Keratinocyte (primary cell): ENCODE measurements at regions not wholly inside any gene's neighbourhood (a gene's known extent, or its start where the extent isn't known, plus 50 kb on each side); places are given as distances from the start of the nearest gene placed in this dataset.

ENCODE experiments used
- DNase-seq: peaks from one replicate; pipeline ENCODE4 v3.0.0-alpha.2; 2011; ENCODE audit warnings: low read depth, missing footprints, low spot score
- FAIRE-seq: peaks from 2 replicates; lab custom pipeline; 2011; peaks lifted over from hg19 to GRCh38; lab: Jason Lieb, UNC
- H2AFZ ChIP-seq: 2 replicates; pipeline ENCODE4 v1.6.0; 2012; ENCODE audit warnings: low read length, control low read depth, inconsistent platforms; ENCODE audit not compliant: control insufficient read depth
- H3K27ac ChIP-seq: 2 replicates; pipeline ENCODE4 v1.5.1; 2011; ENCODE audit warnings: low read length; ENCODE audit not compliant: control insufficient read depth, insufficient read depth
- H3K27me3 ChIP-seq: 3 replicates; pipeline ENCODE4 v1.6.0; 2011; ENCODE audit warnings: low read length; ENCODE audit not compliant: control insufficient read depth, insufficient read depth; ENCODE audit errors: extremely low read depth
- H3K36me3 ChIP-seq, 2 experiments: 2 replicates in 1 of 2; 3 replicates in 1 of 2; pipeline ENCODE4 v1.5.1; 2011; ENCODE audit warnings: low read length in 2 of 2, mild to moderate bottlenecking in 1 of 2; ENCODE audit not compliant: control insufficient read depth in 2 of 2, insufficient read depth in 2 of 2; ENCODE audit errors: extremely low read depth in 1 of 2
- H3K4me1 ChIP-seq: 3 replicates; pipeline ENCODE4 v1.5.1; 2011; ENCODE audit warnings: low read length; ENCODE audit not compliant: control insufficient read depth, insufficient read depth; ENCODE audit errors: extremely low read depth
- H3K4me2 ChIP-seq: 3 replicates; pipeline ENCODE4 v1.6.0; 2011; ENCODE audit warnings: low read depth, low read length; ENCODE audit not compliant: control insufficient read depth, insufficient read depth; ENCODE audit errors: extremely low read depth
- H3K4me3 ChIP-seq, 3 experiments: fragments of 200-600 bp in 1 of 3; sonication (generic) in 1 of 3; 2 replicates in 2 of 3; 3 replicates in 1 of 3; pipeline ENCODE4 v1.5.1; 2011 to 2016; ENCODE audit warnings: low read length in 3 of 3, mild to moderate bottlenecking in 3 of 3, control low read depth in 2 of 3, inconsistent platforms in 1 of 3, low read depth in 1 of 3, mixed read lengths in 1 of 3, mixed run types in 1 of 3, moderate library complexity in 1 of 3; ENCODE audit not compliant: control insufficient read depth in 2 of 3, insufficient read depth in 2 of 3; ENCODE audit errors: extremely low read depth in 1 of 3
- H3K79me2 ChIP-seq: 2 replicates; pipeline ENCODE4 v1.6.0; 2012; ENCODE audit warnings: low read length; ENCODE audit not compliant: control insufficient read depth, insufficient read depth
- H3K9ac ChIP-seq: 3 replicates; pipeline ENCODE4 v1.6.0; 2011; ENCODE audit warnings: low read length; ENCODE audit not compliant: control insufficient read depth, insufficient read depth; ENCODE audit errors: extremely low read depth
- H3K9me1 ChIP-seq: 3 replicates; pipeline ENCODE4 v1.6.0; 2011; ENCODE audit warnings: low read length; ENCODE audit not compliant: control insufficient read depth, insufficient read depth; ENCODE audit errors: extremely low read depth
- H3K9me3 ChIP-seq: 2 replicates; pipeline ENCODE4 v1.5.1; 2012; ENCODE audit warnings: low read depth, low read length; ENCODE audit not compliant: control insufficient read depth
- H4K20me1 ChIP-seq: 3 replicates; pipeline ENCODE4 v1.6.0; 2011; ENCODE audit warnings: low read length; ENCODE audit not compliant: control insufficient read depth, insufficient read depth; ENCODE audit errors: extremely low read depth
- EZH2 ChIP-seq: IDR thresholded peaks from one replicate; pipeline ENCODE4 v1.6.1; 2012; ENCODE audit warnings: inconsistent platforms, mild to moderate bottlenecking, low read length, moderate library complexity
- dilution Hi-C: fragments of 300-500 bp; cut with MboI; formaldehyde crosslinking; loops from one replicate; pipeline ENCODE4 v1.7.0; 2020; ENCODE audit warnings: low sequenced_read_pairs; ENCODE audit not compliant: extremely low pct_ligation_motif_present
- TF ChIP-seq, protein P1 (sequence below), 3 experiments: IDR thresholded peaks in 1 of 3; conservative IDR thresholded peaks in 1 of 3; optimal IDR thresholded peaks in 1 of 3; 2 replicates in 2 of 3; 3 replicates in 1 of 3; pipeline versions ENCODE3 to v1.5.1; 2011; ENCODE audit warnings: low read length in 3 of 3, mild to moderate bottlenecking in 3 of 3, moderate library complexity in 2 of 3, control low read depth in 1 of 3, inconsistent platforms in 1 of 3; ENCODE audit not compliant: insufficient read depth in 2 of 3; ENCODE audit errors: extremely low read depth in 1 of 3

DNA sequence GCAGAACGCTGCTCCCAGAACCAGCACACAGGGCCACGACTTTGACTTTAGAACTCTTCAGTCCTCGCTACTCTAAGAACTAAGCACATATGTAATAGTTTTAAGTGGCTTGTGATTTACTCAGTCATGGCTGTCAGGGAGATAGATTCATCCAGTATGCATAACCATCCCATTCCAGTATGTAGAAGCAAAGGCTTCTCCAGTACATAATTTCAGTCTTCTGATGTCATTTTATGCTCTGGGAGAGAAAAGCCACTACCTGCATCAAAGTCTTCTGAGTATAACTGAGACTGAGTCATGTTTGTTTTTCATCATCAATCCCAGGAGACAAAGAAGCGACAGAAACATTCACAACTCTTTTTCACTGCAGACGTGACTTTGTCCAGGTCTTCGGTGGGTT lies 885.7 kb downstream of the PLA2G4A start:
- H3K4me1 ChIP-seq, result no peaks in the 10 kb centered on the region
- DNase-seq (no peak), FAIRE-seq (no peak)
- dilution Hi-C loops, result no loop called here
- H3K27me3 ChIP-seq, result no peaks in the 10 kb centered on the region
- H3K9me3 ChIP-seq, result no peaks in the 10 kb centered on the region
- no peaks in the 10 kb centered on the region for H3K36me3 ChIP-seq
- no peak overlapping the region for H3K4me3 ChIP-seq
- no peaks in the 10 kb centered on the region for H3K9me1 ChIP-seq
- no peak overlapping the region for H3K4me2 ChIP-seq
- TF ChIP-seq, protein P1, sequence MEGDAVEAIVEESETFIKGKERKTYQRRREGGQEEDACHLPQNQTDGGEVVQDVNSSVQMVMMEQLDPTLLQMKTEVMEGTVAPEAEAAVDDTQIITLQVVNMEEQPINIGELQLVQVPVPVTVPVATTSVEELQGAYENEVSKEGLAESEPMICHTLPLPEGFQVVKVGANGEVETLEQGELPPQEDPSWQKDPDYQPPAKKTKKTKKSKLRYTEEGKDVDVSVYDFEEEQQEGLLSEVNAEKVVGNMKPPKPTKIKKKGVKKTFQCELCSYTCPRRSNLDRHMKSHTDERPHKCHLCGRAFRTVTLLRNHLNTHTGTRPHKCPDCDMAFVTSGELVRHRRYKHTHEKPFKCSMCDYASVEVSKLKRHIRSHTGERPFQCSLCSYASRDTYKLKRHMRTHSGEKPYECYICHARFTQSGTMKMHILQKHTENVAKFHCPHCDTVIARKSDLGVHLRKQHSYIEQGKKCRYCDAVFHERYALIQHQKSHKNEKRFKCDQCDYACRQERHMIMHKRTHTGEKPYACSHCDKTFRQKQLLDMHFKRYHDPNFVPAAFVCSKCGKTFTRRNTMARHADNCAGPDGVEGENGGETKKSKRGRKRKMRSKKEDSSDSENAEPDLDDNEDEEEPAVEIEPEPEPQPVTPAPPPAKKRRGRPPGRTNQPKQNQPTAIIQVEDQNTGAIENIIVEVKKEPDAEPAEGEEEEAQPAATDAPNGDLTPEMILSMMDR (optimal IDR thresholded peaks at IDR 0.05 in 1 of 3, IDR thresholded peaks at IDR 0.05 in 1 of 3, conservative IDR thresholded peaks at IDR 0.05 in 1 of 3; ENCODE audit: extremely low read depth in 1 of 3, insufficient read depth in 2 of 3, low read length in 3 of 3), result no peak
- TF ChIP-seq EZH2, result no peak
- H3K79me2 ChIP-seq, result no peaks in the 10 kb centered on the region
- no peak overlapping the region for H2AFZ ChIP-seq
- no peaks in the 10 kb centered on the region for H4K20me1 ChIP-seq
- H3K27ac ChIP-seq, result no peak overlapping the region
- no peak overlapping the region for H3K9ac ChIP-seq

DNA sequence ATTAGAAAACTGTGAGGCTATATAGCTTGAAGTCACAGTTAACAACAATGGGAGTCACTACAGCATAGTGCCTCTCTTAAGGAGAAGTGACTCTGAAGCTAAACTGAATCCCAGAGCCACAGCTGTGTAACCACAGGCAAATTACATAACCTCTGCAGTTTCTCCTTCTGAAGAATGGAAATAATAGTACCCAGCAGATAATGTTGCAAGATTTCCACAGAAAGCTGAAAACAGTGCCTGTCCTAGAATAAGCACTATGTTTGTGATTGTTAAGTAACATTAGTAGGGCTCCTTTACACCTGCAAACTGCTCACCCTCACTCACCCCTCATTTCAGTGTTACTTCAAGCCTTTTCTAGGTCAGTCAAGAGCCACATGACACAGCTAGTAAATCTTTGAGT lies 886.7 kb downstream of the PLA2G4A start:
- DNase-seq, result no peak

More for the DNA sequence above, 886.7 kb downstream of the PLA2G4A start:
- Histone ChIP-seq H3K4me1 (no peaks in the 10 kb centered on the region), H3K4me2 (no peak overlapping the region), H3K27ac (no peak overlapping the region), H3K36me3 (no peaks in the 10 kb centered on the region), H3K9me3 (no peaks in the 10 kb centered on the region), H3K9me1 (no peaks in the 10 kb centered on the region), H2AFZ (no peak overlapping the region), H4K20me1 (no peaks in the 10 kb centered on the region), H3K9ac (no peak overlapping the region), H3K4me3 (no peak overlapping the region), H3K27me3 (no peaks in the 10 kb centered on the region), H3K79me2 (no peaks in the 10 kb centered on the region)
- dilution Hi-C loops, result no loop called here
- no peak for FAIRE-seq
- no peak for TF ChIP-seq EZH2
- TF ChIP-seq, protein P1 (optimal IDR thresholded peaks at IDR 0.05 in 1 of 3, IDR thresholded peaks at IDR 0.05 in 1 of 3, conservative IDR thresholded peaks at IDR 0.05 in 1 of 3; ENCODE audit: extremely low read depth in 1 of 3, insufficient read depth in 2 of 3, low read length in 3 of 3), result no peak
